SK-N-SH treated with all-trans-retinoic acid at 6 μM for 48 hours (cell line): ENCODE measurements at regions not wholly inside any gene's neighbourhood (a gene's known extent, or its start where the extent isn't known, plus 50 kb on each side); places are given as distances from the start of the nearest gene placed in this dataset.
A peak's percentile ranks its signal among the peaks of the same experiment; 100 is the strongest.

Experiments used
- ATAC-seq: fragments of 200-7000 bp; cut with Tn5 transposase; 3 replicates; pipeline ENCODE4 v1.9.1; 2020; ENCODE audit warnings: mild to moderate bottlenecking, moderate library complexity
- CSDC2 ChIP-seq: fragments of 250-450 bp; sonication (Bioruptor Pico); IDR thresholded peaks from 2 replicates; pipeline ENCODE4 v1.5.0; 2020; ENCODE audit warnings: mild to moderate bottlenecking, moderate library complexity
- GLIS3 ChIP-seq: fragments of 250-450 bp; sonication (Bioruptor Pico); IDR thresholded peaks from 2 replicates; pipeline ENCODE4 v1.5.0; 2020; ENCODE audit warnings: mild to moderate bottlenecking, moderate library complexity
- ISL1 ChIP-seq: fragments of 250-450 bp; sonication (Bioruptor Pico); IDR thresholded peaks from 2 replicates; pipeline ENCODE4 v2.1.2; 2022; ENCODE audit warnings: mild to moderate bottlenecking, moderate library complexity
- OSR1 ChIP-seq: fragments of 250-450 bp; sonication (Bioruptor Pico); IDR thresholded peaks from 2 replicates; pipeline ENCODE4 v1.8.0; 2022; ENCODE audit warnings: moderate library complexity, mild to moderate bottlenecking, inconsistent platforms
- PPARA ChIP-seq: fragments of 250-450 bp; sonication (Bioruptor Pico); IDR thresholded peaks from 2 replicates; pipeline ENCODE4 v1.5.0; 2020; ENCODE audit warnings: mild to moderate bottlenecking, borderline replicate concordance
- RARB ChIP-seq: fragments of 250-450 bp; sonication (Bioruptor Pico); IDR thresholded peaks from 2 replicates; pipeline ENCODE4 v1.8.0; 2021; ENCODE audit warnings: mild to moderate bottlenecking, moderate library complexity
- SNAI2 ChIP-seq: fragments of 250-450 bp; sonication (Bioruptor Pico); IDR thresholded peaks from 2 replicates; pipeline ENCODE4 v1.5.0; 2020; ENCODE audit warnings: mild to moderate bottlenecking, moderate library complexity
- TCF4 ChIP-seq: fragments of 250-450 bp; sonication (Bioruptor Pico); IDR thresholded peaks from 2 replicates; pipeline ENCODE4 v1.8.0; 2021; ENCODE audit warnings: mild to moderate bottlenecking, moderate library complexity, borderline replicate concordance
- TOX ChIP-seq: fragments of 250-450 bp; sonication (Bioruptor Pico); IDR thresholded peaks from 2 replicates; pipeline ENCODE4 v1.8.0; 2021; ENCODE audit warnings: mild to moderate bottlenecking, moderate library complexity, borderline replicate concordance
- ZC3H10 ChIP-seq: fragments of 250-450 bp; sonication (Bioruptor Pico); IDR thresholded peaks from 2 replicates; pipeline ENCODE4 v1.5.1; 2021; ENCODE audit warnings: mild to moderate bottlenecking, moderate library complexity
- ZFP3 ChIP-seq: fragments of 250-450 bp; sonication (Bioruptor Pico); IDR thresholded peaks from 2 replicates; pipeline ENCODE4 v1.5.0; 2020; ENCODE audit warnings: mild to moderate bottlenecking, moderate library complexity
- ZNF8 ChIP-seq: fragments of 450-650 bp; formaldehyde crosslinking; IDR thresholded peaks from 2 replicates; pipeline ENCODE4 v1.5.0; 2020; ENCODE audit warnings: mild to moderate bottlenecking, moderate library complexity
- TF ChIP-seq, protein P1 (sequence below): fragments of 250-450 bp; sonication (Bioruptor Pico); IDR thresholded peaks from 2 replicates; pipeline ENCODE4 v1.8.0; 2021; ENCODE audit warnings: low read depth, mild to moderate bottlenecking, moderate library complexity, borderline replicate concordance
- TF ChIP-seq, protein P2 (sequence below): fragments of 250-450 bp; sonication (Bioruptor Pico); IDR thresholded peaks from 2 replicates; pipeline ENCODE4 v1.5.1; 2020; ENCODE audit warnings: low read depth, mild to moderate bottlenecking, moderate library complexity
- TF ChIP-seq, protein P3 (sequence below): fragments of 250-450 bp; sonication (Bioruptor Pico); IDR thresholded peaks from 2 replicates; pipeline ENCODE4 v1.8.0; 2020; ENCODE audit warnings: mild to moderate bottlenecking, moderate library complexity, borderline replicate concordance
- TF ChIP-seq, protein P4 (sequence below): fragments of 250-450 bp; sonication (Bioruptor Pico); IDR thresholded peaks from 2 replicates; pipeline ENCODE4 v1.5.0; 2020; ENCODE audit warnings: mild to moderate bottlenecking, moderate library complexity

DNA sequence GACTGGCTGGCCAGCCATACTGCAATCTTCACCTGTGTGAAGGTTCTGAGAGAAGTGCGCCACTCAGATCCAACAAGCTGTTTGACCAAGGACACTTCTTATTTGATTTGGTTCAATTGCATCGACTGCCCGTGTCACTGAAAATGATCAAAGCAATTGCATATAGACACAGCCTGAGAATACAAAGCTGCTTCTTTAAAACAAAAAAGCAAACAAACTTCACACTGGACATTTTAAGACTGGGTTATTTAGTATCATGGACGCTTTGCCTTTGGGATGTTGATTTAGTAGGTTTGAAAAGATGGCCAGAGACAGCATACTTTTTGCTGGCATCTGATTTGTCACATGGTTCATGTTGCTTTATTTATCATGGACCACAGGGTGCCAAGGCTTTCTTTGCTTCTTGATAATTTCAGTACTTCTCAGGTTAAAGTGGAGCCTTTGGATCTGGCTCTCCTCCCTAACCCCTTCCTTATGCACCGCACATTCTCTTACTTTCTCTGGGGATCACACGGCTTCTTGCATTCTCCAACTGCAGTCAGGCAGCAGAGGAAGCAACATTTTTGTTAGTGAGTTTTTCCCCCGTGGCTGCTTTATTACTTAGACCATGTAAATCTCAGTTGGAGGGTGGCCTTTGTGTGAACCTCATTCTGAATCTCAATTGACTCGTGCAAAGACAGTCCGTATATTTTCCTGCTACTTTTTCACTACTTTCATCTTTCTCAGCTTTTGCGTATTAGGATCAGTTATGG, 151.0 kb downstream of the CD47 start:
- TF ChIP-seq ISL1 (CRISPR knock-in tag): no peak
- TF ChIP-seq ZFP3 (CRISPR knock-in tag): no peak
- no peak for TF ChIP-seq ZNF8
- TF ChIP-seq, protein P1, sequence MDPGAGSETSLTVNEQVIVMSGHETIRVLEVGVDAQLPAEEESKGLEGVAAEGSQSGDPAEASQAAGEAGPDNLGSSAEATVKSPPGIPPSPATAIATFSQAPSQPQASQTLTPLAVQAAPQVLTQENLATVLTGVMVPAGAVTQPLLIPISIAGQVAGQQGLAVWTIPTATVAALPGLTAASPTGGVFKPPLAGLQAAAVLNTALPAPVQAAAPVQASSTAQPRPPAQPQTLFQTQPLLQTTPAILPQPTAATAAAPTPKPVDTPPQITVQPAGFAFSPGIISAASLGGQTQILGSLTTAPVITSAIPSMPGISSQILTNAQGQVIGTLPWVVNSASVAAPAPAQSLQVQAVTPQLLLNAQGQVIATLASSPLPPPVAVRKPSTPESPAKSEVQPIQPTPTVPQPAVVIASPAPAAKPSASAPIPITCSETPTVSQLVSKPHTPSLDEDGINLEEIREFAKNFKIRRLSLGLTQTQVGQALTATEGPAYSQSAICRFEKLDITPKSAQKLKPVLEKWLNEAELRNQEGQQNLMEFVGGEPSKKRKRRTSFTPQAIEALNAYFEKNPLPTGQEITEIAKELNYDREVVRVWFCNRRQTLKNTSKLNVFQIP: no peak
- TF ChIP-seq, protein P2, sequence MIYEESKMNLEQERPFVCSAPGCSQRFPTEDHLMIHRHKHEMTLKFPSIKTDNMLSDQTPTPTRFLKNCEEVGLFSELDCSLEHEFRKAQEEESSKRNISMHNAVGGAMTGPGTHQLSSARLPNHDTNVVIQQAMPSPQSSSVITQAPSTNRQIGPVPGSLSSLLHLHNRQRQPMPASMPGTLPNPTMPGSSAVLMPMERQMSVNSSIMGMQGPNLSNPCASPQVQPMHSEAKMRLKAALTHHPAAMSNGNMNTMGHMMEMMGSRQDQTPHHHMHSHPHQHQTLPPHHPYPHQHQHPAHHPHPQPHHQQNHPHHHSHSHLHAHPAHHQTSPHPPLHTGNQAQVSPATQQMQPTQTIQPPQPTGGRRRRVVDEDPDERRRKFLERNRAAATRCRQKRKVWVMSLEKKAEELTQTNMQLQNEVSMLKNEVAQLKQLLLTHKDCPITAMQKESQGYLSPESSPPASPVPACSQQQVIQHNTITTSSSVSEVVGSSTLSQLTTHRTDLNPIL (CRISPR knock-in tag): no peak
- TF ChIP-seq TOX: no peak
- no peak for TF ChIP-seq ZC3H10 (CRISPR knock-in tag)
- no peak for TF ChIP-seq CSDC2 (CRISPR knock-in tag)
- ATAC-seq: no peak

DNA sequence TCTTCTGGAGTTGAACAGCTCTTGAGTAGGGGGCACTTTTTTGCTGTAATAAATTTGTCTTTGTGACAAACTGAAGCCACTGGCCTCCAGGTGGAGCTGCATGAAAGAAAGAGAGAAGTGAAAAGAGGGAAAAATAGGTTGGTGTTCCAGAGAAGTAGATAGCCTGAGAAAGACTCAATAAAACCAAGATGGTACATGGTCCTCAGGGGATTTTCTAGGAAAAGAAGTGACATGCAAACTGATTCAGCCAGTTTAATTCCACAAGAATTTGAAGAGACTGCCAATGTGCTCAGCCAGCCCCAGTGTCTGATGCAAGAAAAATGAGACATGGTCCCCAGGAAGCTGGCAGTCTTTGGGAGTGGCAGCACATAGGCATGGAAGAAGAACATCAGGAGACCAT, 152.7 kb downstream of the CD47 start:
- ATAC-seq: peak; percentile 74
- no peak for TF ChIP-seq TCF4 (CRISPR knock-in tag)
- TF ChIP-seq, protein P1: no peak
- TF ChIP-seq, protein P2 (CRISPR knock-in tag): no peak
- no peak for TF ChIP-seq OSR1
- TF ChIP-seq, protein P3, sequence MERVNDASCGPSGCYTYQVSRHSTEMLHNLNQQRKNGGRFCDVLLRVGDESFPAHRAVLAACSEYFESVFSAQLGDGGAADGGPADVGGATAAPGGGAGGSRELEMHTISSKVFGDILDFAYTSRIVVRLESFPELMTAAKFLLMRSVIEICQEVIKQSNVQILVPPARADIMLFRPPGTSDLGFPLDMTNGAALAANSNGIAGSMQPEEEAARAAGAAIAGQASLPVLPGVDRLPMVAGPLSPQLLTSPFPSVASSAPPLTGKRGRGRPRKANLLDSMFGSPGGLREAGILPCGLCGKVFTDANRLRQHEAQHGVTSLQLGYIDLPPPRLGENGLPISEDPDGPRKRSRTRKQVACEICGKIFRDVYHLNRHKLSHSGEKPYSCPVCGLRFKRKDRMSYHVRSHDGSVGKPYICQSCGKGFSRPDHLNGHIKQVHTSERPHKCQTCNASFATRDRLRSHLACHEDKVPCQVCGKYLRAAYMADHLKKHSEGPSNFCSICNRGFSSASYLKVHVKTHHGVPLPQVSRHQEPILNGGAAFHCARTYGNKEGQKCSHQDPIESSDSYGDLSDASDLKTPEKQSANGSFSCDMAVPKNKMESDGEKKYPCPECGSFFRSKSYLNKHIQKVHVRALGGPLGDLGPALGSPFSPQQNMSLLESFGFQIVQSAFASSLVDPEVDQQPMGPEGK: no peak
- TF ChIP-seq RARB: no peak
- TF ChIP-seq, all 23 proteins: peak for 0

DNA sequence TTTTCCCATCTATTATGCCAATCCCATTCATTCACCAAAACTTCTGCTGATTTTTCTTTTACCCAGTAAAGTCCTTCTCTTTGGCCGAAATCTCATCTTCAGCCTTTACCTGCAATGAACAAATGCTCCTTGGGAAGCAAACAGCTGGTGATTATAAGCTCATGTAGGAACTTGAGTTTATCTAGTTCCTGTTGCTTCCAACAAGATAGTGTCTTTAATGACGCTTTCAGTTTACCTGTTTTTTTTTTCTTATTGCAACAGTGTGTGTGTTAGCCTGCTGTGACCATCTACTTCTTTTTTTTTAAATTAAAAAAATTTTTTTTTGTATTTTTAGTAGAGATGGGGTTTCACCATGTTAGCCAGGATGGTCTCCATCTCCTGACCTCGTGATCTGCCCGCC, 156.0 kb downstream of the CD47 start:
- TF ChIP-seq, protein P2 (CRISPR knock-in tag): no peak
- TF ChIP-seq TOX (no peak), TCF4 (CRISPR knock-in tag) (no peak), GLIS3 (CRISPR knock-in tag) (no peak), CSDC2 (CRISPR knock-in tag) (no peak), OSR1 (no peak), PPARA (no peak), SNAI2 (no peak)
- TF ChIP-seq, protein P1: no peak
- TF ChIP-seq, protein P4, sequence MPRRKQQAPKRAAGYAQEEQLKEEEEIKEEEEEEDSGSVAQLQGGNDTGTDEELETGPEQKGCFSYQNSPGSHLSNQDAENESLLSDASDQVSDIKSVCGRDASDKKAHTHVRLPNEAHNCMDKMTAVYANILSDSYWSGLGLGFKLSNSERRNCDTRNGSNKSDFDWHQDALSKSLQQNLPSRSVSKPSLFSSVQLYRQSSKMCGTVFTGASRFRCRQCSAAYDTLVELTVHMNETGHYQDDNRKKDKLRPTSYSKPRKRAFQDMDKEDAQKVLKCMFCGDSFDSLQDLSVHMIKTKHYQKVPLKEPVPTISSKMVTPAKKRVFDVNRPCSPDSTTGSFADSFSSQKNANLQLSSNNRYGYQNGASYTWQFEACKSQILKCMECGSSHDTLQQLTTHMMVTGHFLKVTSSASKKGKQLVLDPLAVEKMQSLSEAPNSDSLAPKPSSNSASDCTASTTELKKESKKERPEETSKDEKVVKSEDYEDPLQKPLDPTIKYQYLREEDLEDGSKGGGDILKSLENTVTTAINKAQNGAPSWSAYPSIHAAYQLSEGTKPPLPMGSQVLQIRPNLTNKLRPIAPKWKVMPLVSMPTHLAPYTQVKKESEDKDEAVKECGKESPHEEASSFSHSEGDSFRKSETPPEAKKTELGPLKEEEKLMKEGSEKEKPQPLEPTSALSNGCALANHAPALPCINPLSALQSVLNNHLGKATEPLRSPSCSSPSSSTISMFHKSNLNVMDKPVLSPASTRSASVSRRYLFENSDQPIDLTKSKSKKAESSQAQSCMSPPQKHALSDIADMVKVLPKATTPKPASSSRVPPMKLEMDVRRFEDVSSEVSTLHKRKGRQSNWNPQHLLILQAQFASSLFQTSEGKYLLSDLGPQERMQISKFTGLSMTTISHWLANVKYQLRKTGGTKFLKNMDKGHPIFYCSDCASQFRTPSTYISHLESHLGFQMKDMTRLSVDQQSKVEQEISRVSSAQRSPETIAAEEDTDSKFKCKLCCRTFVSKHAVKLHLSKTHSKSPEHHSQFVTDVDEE (CRISPR knock-in tag): no peak
- ATAC-seq: no peak
